A673 (cell line): ENCODE measurements at regions not wholly inside any gene's neighbourhood (a gene's known extent, or its start where the extent isn't known, plus 50 kb on each side); places are given as distances from the start of the nearest gene placed in this dataset.

Source experiments
- BruUV-seq: library from RNA; stranded (reverse); fragments of 400-500 nt; replicated peaks from 2 replicates; lab custom pipeline; 2021; lab: Mats Ljungman, UMichigan
- CTCF ChIA-PET: fragments of 300-600 bp; sonication (Branson Sonifier 250); formaldehyde crosslinking; loops from one replicate; lab custom pipeline; 2022; ENCODE audit warnings: antibody characterized with exemption; lab: Charles Lee
- POLR2A ChIA-PET: fragments of 300-600 bp; sonication (Branson Sonifier 250); formaldehyde crosslinking; loops from one replicate; lab custom pipeline; 2022; ENCODE audit warnings: antibody characterized with exemption; ENCODE audit not compliant: low non-redundant PET; lab: Charles Lee
- DNase-seq: peaks from one replicate; pipeline ENCODE4 v3.0.0-alpha.2; 2015; ENCODE audit warnings: low spot score
- H3K27ac ChIP-seq: fragments of 200-600 bp; sonication (generic); 2 replicates; pipeline ENCODE4 v1.5.1; 2016; ENCODE audit warnings: mixed run types, low read depth, mild to moderate bottlenecking, mixed read lengths, antibody characterized with exemption, low read length; ENCODE audit not compliant: poor library complexity, severe bottlenecking
- H3K27me3 ChIP-seq: fragments of 200-600 bp; sonication (generic); replicated peaks from 2 replicates; pipeline ENCODE4 v1.6.1; 2017; ENCODE audit warnings: mixed run types, low read depth, mild to moderate bottlenecking, mixed read lengths, antibody characterized with exemption, low read length; ENCODE audit not compliant: insufficient read depth, poor library complexity
- H3K36me3 ChIP-seq: fragments of 200-600 bp; sonication (generic); 2 replicates; pipeline ENCODE4 v1.6.1; 2016; ENCODE audit warnings: mixed run types, mild to moderate bottlenecking, mixed read lengths, antibody characterized with exemption, low read length; ENCODE audit not compliant: insufficient read depth, poor library complexity, severe bottlenecking
- H3K4me1 ChIP-seq: fragments of 200-600 bp; sonication (generic); 2 replicates; pipeline ENCODE4 v1.6.1; 2017; ENCODE audit warnings: mixed run types, mild to moderate bottlenecking, mixed read lengths, antibody characterized with exemption, low read length; ENCODE audit not compliant: insufficient read depth, poor library complexity, severe bottlenecking
- H3K4me3 ChIP-seq: fragments of 200-600 bp; sonication (generic); 2 replicates; pipeline ENCODE4 v1.5.1; 2016; ENCODE audit warnings: low read depth, mixed run types, mild to moderate bottlenecking, mixed read lengths, low read length; ENCODE audit not compliant: poor library complexity, severe bottlenecking
- H3K9me3 ChIP-seq: fragments of 200-600 bp; sonication (generic); 2 replicates; pipeline ENCODE4 v1.6.1; 2016; ENCODE audit warnings: mixed run types, low read depth, mild to moderate bottlenecking, mixed read lengths, antibody characterized with exemption, low read length; ENCODE audit not compliant: poor library complexity, severe bottlenecking
- CTCF ChIP-seq: fragments of 300-800, 200-600 bp; sonication (generic); conservative IDR thresholded peaks from 2 replicates; pipeline ENCODE4 v1.5.1; 2017; ENCODE audit warnings: low read depth, mild to moderate bottlenecking, antibody characterized with exemption, low read length, moderate library complexity, mixed read lengths
- EZH2 ChIP-seq: fragments of 200-600 bp; sonication (generic); IDR thresholded peaks from 2 replicates; pipeline ENCODE4 v1.6.1; 2017; ENCODE audit warnings: borderline replicate concordance, low read depth, mild to moderate bottlenecking, mixed read lengths, antibody characterized with exemption, low read length; ENCODE audit not compliant: poor library complexity, severe bottlenecking
- intact Hi-C: fragments of 100-400 bp; cut with micrococcal nuclease; formaldehyde crosslinking; loops from one replicate; pipeline ENCODE4 v1.10.0; 2022; ENCODE audit not compliant: unreplicated experiment

DNA sequence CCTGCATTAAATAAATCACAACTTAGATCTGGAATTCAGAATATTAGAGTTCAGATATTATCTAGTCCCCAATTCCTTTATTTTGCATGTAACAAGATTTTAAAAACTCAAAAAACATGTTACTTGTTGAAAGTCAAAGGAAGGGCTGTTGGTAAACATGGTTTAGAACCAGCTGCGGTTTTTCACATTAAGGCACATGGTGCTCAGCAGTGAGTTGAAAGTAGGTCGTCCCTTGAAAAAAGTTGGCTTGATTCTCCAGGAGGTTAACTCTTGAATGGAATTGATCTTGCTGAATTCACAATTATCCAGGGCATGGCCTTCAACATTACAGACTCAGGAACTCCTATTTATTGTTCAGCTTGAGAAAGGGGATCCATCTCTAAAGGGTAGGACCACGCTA is 277.1 kb upstream of the DUSP10 start:
- no peaks in the 10 kb centered on the region for H3K9me3 ChIP-seq
- no peaks in the 10 kb centered on the region for H3K36me3 ChIP-seq
- H3K4me3 ChIP-seq = no peak overlapping the region
- H3K27me3 ChIP-seq = no peaks in the 10 kb centered on the region
- DNase-seq = no peak
- no peak overlapping the region for H3K27ac ChIP-seq
- no TSS peak for BruUV-seq
- ChIA-PET CTCF (no interaction called here), POLR2A (no interaction called here)
- H3K4me1 ChIP-seq = no peaks in the 10 kb centered on the region
- intact Hi-C loops = no loop called here
- no peak for TF ChIP-seq CTCF
- TF ChIP-seq EZH2 = no peak

- TF ChIP-seq EZH2 = no peak
- no peak for TF ChIP-seq CTCF
- intact Hi-C loops = no loop called here
- ChIA-PET CTCF (no interaction called here), POLR2A (no interaction called here)
- Histone ChIP-seq H3K4me3 (no peak overlapping the region), H3K4me1 (no peaks in the 10 kb centered on the region), H3K27ac (no peak overlapping the region), H3K27me3 (no peaks in the 10 kb centered on the region), H3K36me3 (no peaks in the 10 kb centered on the region), H3K9me3 (no peaks in the 10 kb centered on the region)
- BruUV-seq = no TSS peak
- DNase-seq = no peak
Measured at GRCh38 chr1:222018041-222018440, 276.2 kb upstream of the DUSP10 start.

DNA sequence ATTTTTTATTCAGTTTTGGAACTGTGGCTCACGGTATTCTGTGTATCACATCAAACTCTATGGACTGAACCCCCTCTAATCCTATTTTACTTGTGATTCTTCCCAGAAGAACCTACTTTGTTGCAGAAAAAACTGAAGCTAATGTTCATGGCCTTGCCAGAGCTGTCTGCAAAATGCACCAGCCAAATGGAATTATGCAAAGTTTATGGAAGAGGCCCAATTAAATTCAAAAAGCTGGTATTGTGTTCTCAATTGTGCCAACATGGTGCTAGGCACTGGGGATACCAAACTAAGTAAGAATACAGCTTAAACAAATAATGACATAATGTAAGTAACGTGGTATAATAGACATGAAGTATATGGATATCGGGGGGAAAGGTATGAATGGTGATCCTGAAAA is 273.8 kb upstream of the DUSP10 start:
- no peaks in the 10 kb centered on the region for H3K4me1 ChIP-seq
- ChIA-PET CTCF (no interaction called here), POLR2A (no interaction called here)
- TF ChIP-seq EZH2 (no peak), CTCF (no peak)
- H3K9me3 ChIP-seq = no peaks in the 10 kb centered on the region
- H3K27me3 ChIP-seq = no peaks in the 10 kb centered on the region
- no TSS peak for BruUV-seq
- no peak overlapping the region for H3K4me3 ChIP-seq
- no peak for DNase-seq
- H3K36me3 ChIP-seq = no peaks in the 10 kb centered on the region
- no peak overlapping the region for H3K27ac ChIP-seq
- intact Hi-C loops = no loop called here
